ENCODE measurements at regions not wholly inside any gene's neighbourhood (a gene's known extent, or its start where the extent isn't known, plus 50 kb on each side); places are given as distances from the start of the nearest gene placed in this dataset.
A peak's percentile ranks its signal among the peaks of the same experiment; 100 is the strongest.

DNA sequence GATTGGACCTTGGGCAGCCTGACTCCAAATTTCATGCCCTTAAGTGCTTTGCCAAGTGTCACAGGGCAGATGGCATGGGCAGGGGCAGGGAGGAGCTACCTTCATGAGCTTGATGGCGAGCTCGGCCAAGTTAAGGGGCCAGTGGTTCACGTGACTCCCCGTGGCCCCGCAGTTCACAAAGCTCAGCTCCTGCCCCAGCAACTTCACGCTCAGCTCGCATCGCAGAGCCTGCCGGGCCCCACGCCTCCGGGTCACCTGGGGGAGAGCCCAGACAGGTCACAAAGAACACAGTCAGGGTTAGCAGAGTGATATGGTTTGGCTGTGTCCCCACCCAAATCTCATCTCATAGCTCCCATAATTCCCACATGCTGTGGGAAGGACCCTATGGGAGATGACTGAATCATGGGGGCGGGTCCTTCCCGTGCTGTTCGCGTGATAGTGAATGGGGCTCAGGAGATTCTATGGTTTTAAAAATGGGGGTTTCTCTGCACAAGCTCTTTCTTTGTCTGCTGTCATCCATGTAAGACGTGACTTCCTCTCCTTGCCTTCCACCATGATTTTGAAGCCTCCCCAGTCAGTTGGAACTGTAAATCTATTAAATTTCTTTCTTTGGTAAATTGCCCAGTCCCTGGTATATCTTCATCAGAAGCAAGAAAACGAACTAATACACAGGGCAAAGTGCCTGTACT is 108.1 kb downstream of the LITAF start:
- no peak overlapping the region for H3K4me3 ChIP-seq (replicated peaks in 1 of 2; ENCODE audit: low read depth in 2 of 2, low read length in 2 of 2)
- DNase-seq (ENCODE audit: low read depth in 2 of 2) = no peak
- TF ChIP-seq, protein P1, sequence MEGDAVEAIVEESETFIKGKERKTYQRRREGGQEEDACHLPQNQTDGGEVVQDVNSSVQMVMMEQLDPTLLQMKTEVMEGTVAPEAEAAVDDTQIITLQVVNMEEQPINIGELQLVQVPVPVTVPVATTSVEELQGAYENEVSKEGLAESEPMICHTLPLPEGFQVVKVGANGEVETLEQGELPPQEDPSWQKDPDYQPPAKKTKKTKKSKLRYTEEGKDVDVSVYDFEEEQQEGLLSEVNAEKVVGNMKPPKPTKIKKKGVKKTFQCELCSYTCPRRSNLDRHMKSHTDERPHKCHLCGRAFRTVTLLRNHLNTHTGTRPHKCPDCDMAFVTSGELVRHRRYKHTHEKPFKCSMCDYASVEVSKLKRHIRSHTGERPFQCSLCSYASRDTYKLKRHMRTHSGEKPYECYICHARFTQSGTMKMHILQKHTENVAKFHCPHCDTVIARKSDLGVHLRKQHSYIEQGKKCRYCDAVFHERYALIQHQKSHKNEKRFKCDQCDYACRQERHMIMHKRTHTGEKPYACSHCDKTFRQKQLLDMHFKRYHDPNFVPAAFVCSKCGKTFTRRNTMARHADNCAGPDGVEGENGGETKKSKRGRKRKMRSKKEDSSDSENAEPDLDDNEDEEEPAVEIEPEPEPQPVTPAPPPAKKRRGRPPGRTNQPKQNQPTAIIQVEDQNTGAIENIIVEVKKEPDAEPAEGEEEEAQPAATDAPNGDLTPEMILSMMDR (IDR thresholded peaks at IDR 0.05; ENCODE audit: low read depth, low read length) = no peak

DNA sequence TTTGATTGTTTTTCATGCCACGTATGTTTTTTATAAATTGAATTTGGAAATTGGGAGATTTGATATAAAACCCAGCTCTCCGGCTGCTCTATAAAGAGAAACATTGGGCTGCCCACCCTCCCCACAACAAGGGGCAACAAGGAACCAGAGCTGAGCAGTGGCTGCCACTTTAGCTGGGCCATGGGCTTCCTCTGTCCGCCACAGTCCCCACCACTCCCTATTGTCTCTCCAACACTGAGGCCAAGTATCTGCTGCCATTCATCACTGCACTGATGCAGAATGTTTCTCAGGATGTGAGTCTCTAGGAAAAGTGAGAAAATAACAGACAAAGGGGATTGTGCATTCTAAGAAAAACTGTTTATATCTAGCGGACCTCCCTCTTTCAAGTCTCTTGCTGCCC is 106.8 kb downstream of the LITAF start:
- DNase-seq (ENCODE audit: low read depth in 2 of 2) = no peak
- H3K4me3 ChIP-seq (replicated peaks in 1 of 2; ENCODE audit: low read depth in 2 of 2, low read length in 2 of 2) = no peak overlapping the region
- TF ChIP-seq, protein P1 (IDR thresholded peaks at IDR 0.05; ENCODE audit: low read depth, low read length) = no peak

DNA sequence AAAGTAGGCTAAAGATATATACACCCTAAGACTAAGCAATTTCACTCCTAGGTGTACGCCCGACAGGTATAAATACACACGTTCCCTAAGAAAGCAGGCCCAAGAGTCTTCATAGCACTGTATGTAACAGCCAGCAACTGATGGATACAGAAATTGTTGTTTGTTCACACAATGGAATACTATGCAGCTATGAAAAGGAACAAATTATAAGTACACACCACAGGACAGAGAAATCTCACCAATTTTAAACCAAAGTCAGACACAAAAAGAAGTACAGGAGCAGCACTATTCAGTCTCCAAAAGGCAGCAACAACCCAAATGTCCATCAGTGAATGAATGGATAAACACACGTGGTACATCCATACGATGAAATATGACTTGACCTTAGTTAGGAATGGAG is 106.1 kb downstream of the LITAF start:
- no peak for DNase-seq (ENCODE audit: low read depth in 2 of 2)
- TF ChIP-seq, protein P1 (IDR thresholded peaks at IDR 0.05; ENCODE audit: low read depth, low read length) = no peak
- H3K4me3 ChIP-seq (replicated peaks in 1 of 2; ENCODE audit: low read depth in 2 of 2, low read length in 2 of 2) = no peak overlapping the region

DNA sequence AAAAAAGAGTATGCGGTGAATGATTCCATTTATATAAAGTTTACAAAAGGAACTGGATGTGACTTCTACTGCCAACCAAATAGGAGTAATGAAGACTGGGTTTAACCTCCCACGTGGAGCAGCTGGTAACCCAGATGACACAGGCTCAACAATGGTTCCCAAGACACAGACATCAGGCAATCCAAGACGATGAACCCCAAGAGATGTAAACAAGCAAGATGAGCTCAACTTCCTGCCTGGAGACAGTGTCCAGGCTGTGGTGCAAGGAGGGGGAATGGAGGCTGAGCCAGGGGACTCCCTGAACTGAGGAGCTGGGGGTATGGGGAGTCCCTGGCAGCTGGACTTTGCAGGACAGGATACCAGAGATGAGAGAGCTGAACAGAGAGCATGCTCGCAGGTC is 104.7 kb downstream of the LITAF start:
- TF ChIP-seq, protein P1 (IDR thresholded peaks at IDR 0.05; ENCODE audit: low read depth, low read length) = no peak
- no peak overlapping the region for H3K4me3 ChIP-seq (replicated peaks in 1 of 2; ENCODE audit: low read depth in 2 of 2, low read length in 2 of 2)
- DNase-seq (ENCODE audit: low read depth in 2 of 2) = peak in 1 of 2 donors; percentile 69

DNA sequence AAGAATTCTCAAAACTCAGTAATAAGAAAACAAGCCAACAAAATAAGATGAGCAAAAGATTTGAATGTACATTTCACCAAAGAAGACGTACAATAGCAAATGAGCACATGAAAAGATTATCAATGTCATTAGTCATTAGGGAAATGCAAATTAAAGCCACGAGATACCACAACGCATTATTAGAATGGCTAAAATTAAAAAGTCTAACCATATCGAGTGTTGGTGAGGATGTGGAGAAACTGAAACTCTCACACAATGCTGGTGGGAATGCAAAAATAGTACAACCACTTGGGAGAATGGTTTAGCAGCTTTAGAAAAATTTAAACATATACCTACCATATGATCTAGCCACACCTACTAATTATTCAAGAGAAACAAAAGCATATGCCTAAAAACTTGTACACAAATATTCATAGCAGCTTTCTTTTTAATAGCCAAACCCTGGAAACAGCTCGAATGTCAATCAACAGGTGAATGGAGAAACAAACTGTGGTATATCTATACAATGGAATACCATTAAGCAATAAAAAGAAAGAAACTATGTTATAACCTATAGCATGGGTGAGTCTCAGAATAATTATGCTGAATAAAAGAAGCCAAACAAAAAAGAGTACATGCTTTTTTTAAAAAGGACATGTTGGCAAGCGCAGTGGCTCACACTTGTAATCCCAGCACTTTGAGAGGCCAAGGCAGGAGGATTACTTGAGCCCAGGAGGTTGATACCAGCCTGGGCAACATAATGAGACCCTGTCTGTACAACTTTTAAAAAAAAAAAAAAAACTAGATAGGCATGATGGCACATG is 103.6 kb downstream of the LITAF start:
- TF ChIP-seq, protein P1 (IDR thresholded peaks at IDR 0.05; ENCODE audit: low read depth, low read length) = no peak
- DNase-seq (ENCODE audit: low read depth in 2 of 2) = no peak
- H3K4me3 ChIP-seq (replicated peaks in 1 of 2; ENCODE audit: low read depth in 2 of 2, low read length in 2 of 2) = no peak overlapping the region

DNA sequence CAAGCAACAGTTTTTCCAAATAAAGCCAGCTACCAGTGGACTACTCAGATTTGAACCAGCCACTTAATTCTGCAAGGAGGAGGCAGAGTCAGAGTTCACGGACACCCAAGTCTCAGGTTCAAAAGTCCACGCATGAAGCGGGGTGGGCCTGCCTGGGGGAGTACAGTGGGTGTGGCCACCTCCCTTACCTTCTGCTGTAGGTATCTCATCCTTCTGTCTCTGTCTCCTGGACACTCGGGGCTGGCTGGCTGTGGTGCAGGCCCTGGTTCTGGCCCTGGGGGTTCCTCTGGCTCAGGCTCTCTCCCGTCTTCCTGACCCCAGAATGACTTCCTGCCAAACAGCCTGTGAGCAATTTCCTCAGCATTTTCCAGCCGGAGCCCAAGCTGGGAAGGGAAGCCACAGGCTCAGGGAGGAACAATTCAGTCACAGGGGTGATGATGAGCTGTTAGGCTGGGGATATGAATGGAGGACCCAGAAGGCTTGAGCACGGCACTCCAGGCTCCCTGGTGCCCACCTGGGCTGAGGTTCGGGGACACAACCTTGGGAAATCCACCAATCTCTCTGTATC is 101.9 kb downstream of the LITAF start:
- TF ChIP-seq, protein P1 (IDR thresholded peaks at IDR 0.05; ENCODE audit: low read depth, low read length) = no peak
- H3K4me3 ChIP-seq (replicated peaks in 1 of 2; ENCODE audit: low read depth in 2 of 2, low read length in 2 of 2) = no peak overlapping the region
- peak; percentile 58 to 62 for DNase-seq (ENCODE audit: low read depth in 2 of 2)

Data from cardiac fibroblast (primary cell).